OCI-LY1 (cell line): ENCODE measurements at regions not wholly inside any gene's neighbourhood (a gene's known extent, or its start where the extent isn't known, plus 50 kb on each side); places are given as distances from the start of the nearest gene placed in this dataset.

Experiments
- H2AFZ ChIP-seq: fragments of 200-600 bp; sonication (generic), shearing (Covaris generic); 2 replicates; pipeline ENCODE4 v1.6.0; 2014; ENCODE audit warnings: antibody characterized with exemption, mild to moderate bottlenecking, low read length
- H3F3A ChIP-seq: fragments of 200-600 bp; sonication (generic), shearing (Covaris generic); 2 replicates; pipeline ENCODE4 v1.6.0; 2014; ENCODE audit warnings: mild to moderate bottlenecking, antibody characterized with exemption, low read length, moderate library complexity; ENCODE audit not compliant: insufficient read depth
- H3K27ac ChIP-seq: fragments of 200-600 bp; sonication (generic); 2 replicates; pipeline ENCODE4 v1.5.1; 2014; ENCODE audit warnings: low read length, mixed run types, mild to moderate bottlenecking, low read depth; ENCODE audit not compliant: poor library complexity, severe bottlenecking
- H3K27me3 ChIP-seq: fragments of 200-600 bp; sonication (generic); 2 replicates; pipeline ENCODE4 v1.6.0; 2014; ENCODE audit warnings: antibody characterized with exemption, mild to moderate bottlenecking, low read length, moderate library complexity; ENCODE audit not compliant: insufficient read depth
- H3K36me3 ChIP-seq: fragments of 200-600 bp; sonication (generic); 2 replicates; pipeline ENCODE4 v1.6.1; 2014; ENCODE audit warnings: mild to moderate bottlenecking, antibody characterized with exemption, low read length, moderate library complexity, mixed read lengths; ENCODE audit not compliant: insufficient read depth
- H3K4me1 ChIP-seq: fragments of 200-600 bp; sonication (generic); 2 replicates; pipeline ENCODE4 v1.5.1; 2014; ENCODE audit warnings: mild to moderate bottlenecking, low read length, moderate library complexity; ENCODE audit not compliant: insufficient read depth, severe bottlenecking
- H3K4me2 ChIP-seq: fragments of 200-600 bp; sonication (generic), shearing (Covaris generic); 2 replicates; pipeline ENCODE4 v1.6.1; 2014; ENCODE audit warnings: low read length
- H3K4me3 ChIP-seq: fragments of 200-600 bp; sonication (generic); 2 replicates; pipeline ENCODE4 v1.5.1; 2014; ENCODE audit warnings: low read length, low read depth, mild to moderate bottlenecking, mixed read lengths; ENCODE audit not compliant: poor library complexity, severe bottlenecking
- H3K79me2 ChIP-seq: fragments of 200-600 bp; shearing (Covaris generic); 2 replicates; pipeline ENCODE4 v1.6.1; 2016; ENCODE audit warnings: mixed run types, low read length, mixed read lengths; ENCODE audit not compliant: insufficient read depth
- H3K9ac ChIP-seq: fragments of 200-600 bp; sonication (generic), shearing (Covaris generic); 2 replicates; pipeline ENCODE4 v1.6.1; 2014; ENCODE audit warnings: mild to moderate bottlenecking, low read length, mixed read lengths
- H3K9me2 ChIP-seq: fragments of 200-600 bp; sonication (generic), shearing (Covaris generic); 2 replicates; pipeline ENCODE4 v1.6.1; 2014; ENCODE audit warnings: low read depth, mild to moderate bottlenecking, low read length, mixed read lengths
- H3K9me3 ChIP-seq: fragments of 200-600 bp; shearing (Covaris generic); 2 replicates; pipeline ENCODE4 v1.6.1; 2014; ENCODE audit warnings: low read length, mixed read lengths
- H4K20me1 ChIP-seq: fragments of 200-600 bp; sonication (generic), shearing (Covaris generic); 2 replicates; pipeline ENCODE4 v1.6.0; 2016; ENCODE audit warnings: mild to moderate bottlenecking, low read length; ENCODE audit not compliant: insufficient read depth
- EZH2 ChIP-seq: fragments of 200-600 bp; sonication (generic), shearing (Covaris generic); IDR thresholded peaks from 2 replicates; pipeline ENCODE4 v1.8.0; 2017; ENCODE audit warnings: borderline replicate concordance, mixed run types, mild to moderate bottlenecking, antibody characterized with exemption, low read length, moderate library complexity, mixed read lengths
- TF ChIP-seq, protein P1 (sequence below): fragments of 200-600 bp; sonication (generic), shearing (Covaris generic); IDR thresholded peaks from 2 replicates; pipeline ENCODE4 v1.5.1; 2017; ENCODE audit warnings: mild to moderate bottlenecking, antibody characterized with exemption, low read length, moderate library complexity, mixed read lengths

DNA sequence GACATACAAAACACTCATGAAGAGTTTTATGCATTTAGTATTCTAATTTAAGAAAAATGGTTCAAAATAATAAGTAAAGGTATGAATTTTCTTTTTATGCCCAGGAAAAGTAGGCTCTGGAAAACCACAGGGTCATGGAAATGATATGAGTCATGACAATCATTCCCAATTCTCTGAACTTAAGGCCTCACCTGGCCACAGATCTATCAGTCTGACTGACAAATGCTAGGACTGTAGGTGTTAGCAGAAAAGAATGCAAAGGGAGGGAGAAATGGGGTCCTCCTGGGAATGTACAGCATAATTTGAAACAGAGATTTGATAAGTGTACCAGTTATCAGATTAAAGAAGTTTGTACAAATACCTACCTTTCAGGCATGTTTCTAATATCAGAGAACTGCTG, 270.5 kb upstream of the ARSJ start:
- no peak for TF ChIP-seq EZH2
- TF ChIP-seq, protein P1, sequence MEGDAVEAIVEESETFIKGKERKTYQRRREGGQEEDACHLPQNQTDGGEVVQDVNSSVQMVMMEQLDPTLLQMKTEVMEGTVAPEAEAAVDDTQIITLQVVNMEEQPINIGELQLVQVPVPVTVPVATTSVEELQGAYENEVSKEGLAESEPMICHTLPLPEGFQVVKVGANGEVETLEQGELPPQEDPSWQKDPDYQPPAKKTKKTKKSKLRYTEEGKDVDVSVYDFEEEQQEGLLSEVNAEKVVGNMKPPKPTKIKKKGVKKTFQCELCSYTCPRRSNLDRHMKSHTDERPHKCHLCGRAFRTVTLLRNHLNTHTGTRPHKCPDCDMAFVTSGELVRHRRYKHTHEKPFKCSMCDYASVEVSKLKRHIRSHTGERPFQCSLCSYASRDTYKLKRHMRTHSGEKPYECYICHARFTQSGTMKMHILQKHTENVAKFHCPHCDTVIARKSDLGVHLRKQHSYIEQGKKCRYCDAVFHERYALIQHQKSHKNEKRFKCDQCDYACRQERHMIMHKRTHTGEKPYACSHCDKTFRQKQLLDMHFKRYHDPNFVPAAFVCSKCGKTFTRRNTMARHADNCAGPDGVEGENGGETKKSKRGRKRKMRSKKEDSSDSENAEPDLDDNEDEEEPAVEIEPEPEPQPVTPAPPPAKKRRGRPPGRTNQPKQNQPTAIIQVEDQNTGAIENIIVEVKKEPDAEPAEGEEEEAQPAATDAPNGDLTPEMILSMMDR, result no peak
- H3K27me3 ChIP-seq, result no peaks in the 10 kb centered on the region
- H3K27ac ChIP-seq, result no peak overlapping the region

DNA sequence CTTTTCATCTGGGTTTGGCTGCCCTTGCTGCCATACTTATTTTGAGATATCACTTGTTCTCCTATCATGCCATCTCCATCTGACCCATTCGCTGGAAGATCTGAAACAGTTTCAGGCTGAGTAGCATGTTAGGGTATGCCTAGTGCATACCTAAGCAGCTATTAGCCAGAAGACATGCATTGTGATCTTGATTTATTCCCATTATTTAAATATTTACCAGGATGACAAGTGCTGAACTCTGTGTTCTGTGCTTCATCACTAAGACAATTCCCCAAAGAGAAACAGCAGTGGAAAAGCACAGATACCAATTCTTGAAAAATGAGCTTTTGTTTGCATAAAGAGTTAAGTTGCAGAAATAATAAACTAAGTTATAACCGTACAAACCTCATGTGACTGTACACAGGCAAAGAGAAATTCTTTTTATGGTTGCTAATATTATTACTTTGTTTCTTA, 271.0 kb upstream of the ARSJ start:
- no peaks in the 10 kb centered on the region for H3K27me3 ChIP-seq
- H3K4me3 ChIP-seq, result no peak overlapping the region
- no peaks in the 10 kb centered on the region for H3K79me2 ChIP-seq
- no peak for TF ChIP-seq EZH2
- TF ChIP-seq, protein P1, result no peak
- H3K9me2 ChIP-seq, result no peaks in the 10 kb centered on the region
- H2AFZ ChIP-seq, result no peak overlapping the region
- H3K27ac ChIP-seq, result no peak overlapping the region
- H3K4me1 ChIP-seq, result no peaks in the 10 kb centered on the region
- H3K4me2 ChIP-seq, result no peak overlapping the region
- H3F3A ChIP-seq, result no peaks in the 10 kb centered on the region
- H3K9ac ChIP-seq, result no peak overlapping the region
- H4K20me1 ChIP-seq, result no peaks in the 10 kb centered on the region
- H3K9me3 ChIP-seq, result no peaks in the 10 kb centered on the region
- no peaks in the 10 kb centered on the region for H3K36me3 ChIP-seq

More for the DNA sequence above, 270.5 kb upstream of the ARSJ start:
- Histone ChIP-seq H3K9me3 (no peaks in the 10 kb centered on the region), H4K20me1 (no peaks in the 10 kb centered on the region), H2AFZ (no peak overlapping the region), H3K36me3 (no peaks in the 10 kb centered on the region), H3K4me1 (no peaks in the 10 kb centered on the region), H3K9ac (no peak overlapping the region), H3K9me2 (no peaks in the 10 kb centered on the region), H3F3A (no peaks in the 10 kb centered on the region), H3K4me2 (no peak overlapping the region), H3K79me2 (no peaks in the 10 kb centered on the region), H3K4me3 (no peak overlapping the region)

GRCh38 chr4:114251020-114251419, 271.6 kb upstream of the ARSJ start:
- Histone ChIP-seq H3K9me2 (no peaks in the 10 kb centered on the region), H3K4me1 (no peaks in the 10 kb centered on the region), H3K4me3 (no peak overlapping the region), H4K20me1 (no peaks in the 10 kb centered on the region), H3K27ac (no peak overlapping the region), H3K9me3 (no peaks in the 10 kb centered on the region), H3K79me2 (no peaks in the 10 kb centered on the region), H3F3A (no peaks in the 10 kb centered on the region), H3K36me3 (no peaks in the 10 kb centered on the region), H2AFZ (no peak overlapping the region), H3K9ac (no peak overlapping the region), H3K4me2 (no peak overlapping the region), H3K27me3 (no peaks in the 10 kb centered on the region)
- TF ChIP-seq, protein P1, result no peak
- no peak for TF ChIP-seq EZH2
